Testis (tissue), 2 donors: ENCODE measurements at regions not wholly inside any gene's neighbourhood (a gene's known extent, or its start where the extent isn't known, plus 50 kb on each side); places are given as distances from the start of the nearest gene placed in this dataset.

Experiments
- POLR2A ChIP-seq: fragments of 450-650 bp; IDR thresholded peaks from one replicate; pipeline ENCODE4 v1.6.1; 2017; ENCODE audit warnings: antibody characterized with exemption, mild to moderate bottlenecking, moderate library complexity
- TF ChIP-seq, protein P1 (sequence below), 3 experiments: fragments of 450-650 bp in 2 of 3; fragments of 200-600 bp in 1 of 3; sonication (generic) in 1 of 3; IDR thresholded peaks; one replicate each; pipeline ENCODE4 v1.5.1; 2016 to 2019; ENCODE audit warnings: antibody characterized with exemption in 3 of 3, mild to moderate bottlenecking in 2 of 3, moderate library complexity in 1 of 3

DNA sequence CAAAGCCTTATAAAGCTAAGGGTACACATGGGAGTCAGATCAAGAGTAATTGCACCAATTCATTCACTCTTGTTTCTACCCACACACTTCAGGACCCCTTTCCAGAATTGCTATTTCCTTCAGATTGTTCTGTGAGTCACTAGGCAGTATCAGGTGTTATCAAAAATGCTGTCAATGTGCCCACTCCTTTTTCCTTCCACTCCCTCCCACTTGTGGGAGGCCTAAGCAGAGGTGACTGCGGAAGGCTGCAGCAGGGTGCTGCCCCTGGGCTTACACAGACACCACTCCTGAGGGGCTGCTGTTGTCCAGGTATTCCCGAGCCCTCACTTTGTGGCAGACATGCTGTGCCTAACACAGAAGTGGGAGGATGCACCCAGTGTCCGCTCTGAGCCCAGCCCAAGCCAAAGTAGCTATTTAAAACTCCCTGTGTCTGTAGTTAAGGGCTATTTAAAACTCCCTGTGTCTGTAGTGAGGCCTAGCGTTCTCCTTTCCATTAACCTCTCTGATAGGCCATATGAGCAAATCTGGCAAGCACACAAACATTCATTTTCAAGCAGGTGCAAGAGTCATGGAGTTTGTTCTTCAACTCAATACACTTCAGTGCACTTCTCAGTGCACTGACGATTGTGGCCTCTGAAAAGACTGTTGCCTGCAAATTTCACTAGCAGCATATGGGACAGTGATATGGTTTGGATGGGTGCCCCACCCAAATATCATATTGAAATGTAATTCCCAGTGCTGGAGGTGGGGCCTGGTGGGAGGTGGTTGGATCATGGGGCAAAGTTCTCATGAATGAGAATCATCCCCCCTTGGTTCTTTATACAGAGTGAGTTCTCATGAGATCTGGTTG is 117.8 kb downstream of the PHLDA1 start:
- TF ChIP-seq, protein P1, sequence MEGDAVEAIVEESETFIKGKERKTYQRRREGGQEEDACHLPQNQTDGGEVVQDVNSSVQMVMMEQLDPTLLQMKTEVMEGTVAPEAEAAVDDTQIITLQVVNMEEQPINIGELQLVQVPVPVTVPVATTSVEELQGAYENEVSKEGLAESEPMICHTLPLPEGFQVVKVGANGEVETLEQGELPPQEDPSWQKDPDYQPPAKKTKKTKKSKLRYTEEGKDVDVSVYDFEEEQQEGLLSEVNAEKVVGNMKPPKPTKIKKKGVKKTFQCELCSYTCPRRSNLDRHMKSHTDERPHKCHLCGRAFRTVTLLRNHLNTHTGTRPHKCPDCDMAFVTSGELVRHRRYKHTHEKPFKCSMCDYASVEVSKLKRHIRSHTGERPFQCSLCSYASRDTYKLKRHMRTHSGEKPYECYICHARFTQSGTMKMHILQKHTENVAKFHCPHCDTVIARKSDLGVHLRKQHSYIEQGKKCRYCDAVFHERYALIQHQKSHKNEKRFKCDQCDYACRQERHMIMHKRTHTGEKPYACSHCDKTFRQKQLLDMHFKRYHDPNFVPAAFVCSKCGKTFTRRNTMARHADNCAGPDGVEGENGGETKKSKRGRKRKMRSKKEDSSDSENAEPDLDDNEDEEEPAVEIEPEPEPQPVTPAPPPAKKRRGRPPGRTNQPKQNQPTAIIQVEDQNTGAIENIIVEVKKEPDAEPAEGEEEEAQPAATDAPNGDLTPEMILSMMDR (IDR thresholded peaks at IDR 0.05) = no peak
- no peak for TF ChIP-seq POLR2A
